H9 (cell line): ENCODE measurements at regions not wholly inside any gene's neighbourhood (a gene's known extent, or its start where the extent isn't known, plus 50 kb on each side); places are given as distances from the start of the nearest gene placed in this dataset.

Experiments used
- DNase-seq: peaks from one replicate; pipeline ENCODE4 v3.0.0-alpha.2; 2017
- H2AFZ ChIP-seq: one replicate; pipeline ENCODE4 v1.6.1; 2013; ENCODE audit warnings: mild to moderate bottlenecking, low read length, control low read depth, moderate library complexity
- H2AK5ac ChIP-seq: 2 replicates; pipeline ENCODE4 v1.6.1; 2013; ENCODE audit warnings: low read length, control low read depth, mixed read lengths; ENCODE audit not compliant: insufficient read length
- H2BK120ac ChIP-seq: one replicate; pipeline ENCODE4 v1.6.1; 2013; ENCODE audit warnings: low read depth, mild to moderate bottlenecking, low read length, control low read depth, inconsistent platforms; ENCODE audit not compliant: poor library complexity, severe bottlenecking
- H2BK12ac ChIP-seq: 2 replicates; pipeline ENCODE4 v1.6.1; 2013; ENCODE audit warnings: low read length, control low read depth, mixed read lengths, low read depth; ENCODE audit not compliant: insufficient read length
- H2BK15ac ChIP-seq: 2 replicates; pipeline ENCODE4 v1.6.1; 2013; ENCODE audit warnings: low read depth, low read length, control low read depth
- H2BK20ac ChIP-seq: one replicate; pipeline ENCODE4 v1.6.1; 2013; ENCODE audit warnings: low read depth, mild to moderate bottlenecking, low read length, control low read depth, inconsistent platforms; ENCODE audit not compliant: poor library complexity, severe bottlenecking
- H2BK5ac ChIP-seq: 2 replicates; pipeline ENCODE4 v1.6.1; 2013; ENCODE audit warnings: low read length, control low read depth, mixed read lengths; ENCODE audit not compliant: insufficient read length
- H3K14ac ChIP-seq: 2 replicates; pipeline ENCODE4 v1.6.1; 2013; ENCODE audit warnings: low read length, control low read depth; ENCODE audit not compliant: insufficient read depth
- H3K18ac ChIP-seq: 2 replicates; pipeline ENCODE4 v1.6.1; 2013; ENCODE audit warnings: low read depth, mild to moderate bottlenecking, mixed read lengths, low read length, control low read depth; ENCODE audit not compliant: insufficient read length
- H3K23ac ChIP-seq: 2 replicates; pipeline ENCODE4 v1.6.1; 2013; ENCODE audit warnings: low read length, control low read depth, mixed read lengths, low read depth; ENCODE audit not compliant: insufficient read length
- H3K23me2 ChIP-seq: 2 replicates; pipeline ENCODE4 v1.6.1; 2013; ENCODE audit warnings: low read depth, mild to moderate bottlenecking, mixed read lengths, low read length, control low read depth; ENCODE audit not compliant: insufficient read length, poor library complexity, severe bottlenecking
- H3K27ac ChIP-seq: 2 replicates; pipeline ENCODE4 v1.5.1; 2013; ENCODE audit warnings: low read length, control low read depth, mixed read lengths, low read depth; ENCODE audit not compliant: insufficient read length
- H3K27me3 ChIP-seq: 2 replicates; pipeline ENCODE4 v1.6.1; 2013; ENCODE audit warnings: low read length, control low read depth, inconsistent platforms; ENCODE audit not compliant: insufficient read depth
- H3K4ac ChIP-seq: 2 replicates; pipeline ENCODE4 v1.6.1; 2013; ENCODE audit warnings: low read depth, mild to moderate bottlenecking, control low read depth, inconsistent platforms, low read length, moderate library complexity
- H3K4me1 ChIP-seq: 2 replicates; pipeline ENCODE4 v1.6.1; 2013; ENCODE audit warnings: low read length, control low read depth, inconsistent platforms; ENCODE audit not compliant: insufficient read depth
- H3K4me2 ChIP-seq: 2 replicates; pipeline ENCODE4 v1.6.1; 2013; ENCODE audit warnings: low read length, control low read depth, mixed read lengths; ENCODE audit not compliant: insufficient read length, insufficient read depth
- H3K56ac ChIP-seq: 2 replicates; pipeline ENCODE4 v1.6.1; 2013; ENCODE audit warnings: low read depth, mild to moderate bottlenecking, mixed read lengths, low read length, control low read depth; ENCODE audit not compliant: insufficient read length
- H3K79me1 ChIP-seq: 2 replicates; pipeline ENCODE4 v1.6.1; 2013; ENCODE audit warnings: low read depth, mild to moderate bottlenecking, moderate library complexity, low read length, control low read depth, inconsistent platforms; ENCODE audit not compliant: insufficient read depth, poor library complexity, severe bottlenecking
- H3K79me2 ChIP-seq: 2 replicates; pipeline ENCODE4 v1.6.1; 2013; ENCODE audit warnings: low read length, control low read depth, inconsistent platforms; ENCODE audit not compliant: insufficient read depth
- H3K9ac ChIP-seq: 2 replicates; pipeline ENCODE4 v1.6.1; 2013; ENCODE audit warnings: low read length, control low read depth, mixed read lengths; ENCODE audit not compliant: insufficient read length; ENCODE audit errors: extremely low read depth
- H3K9me3 ChIP-seq: one replicate; pipeline ENCODE4 v1.6.1; 2013; ENCODE audit warnings: low read depth, low read length, inconsistent platforms; ENCODE audit not compliant: control insufficient read depth
- H3T11ph ChIP-seq: one replicate; pipeline ENCODE4 v1.6.1; 2013; ENCODE audit warnings: mild to moderate bottlenecking, low read length, control low read depth, inconsistent platforms
- H4K20me1 ChIP-seq: one replicate; pipeline ENCODE4 v1.6.1; 2013; ENCODE audit not compliant: control insufficient read depth, insufficient read length, insufficient read depth
- H4K5ac ChIP-seq: 2 replicates; pipeline ENCODE4 v1.6.1; 2013; ENCODE audit warnings: low read depth, mild to moderate bottlenecking, mixed read lengths, low read length, control low read depth; ENCODE audit not compliant: insufficient read length
- H4K8ac ChIP-seq: replicated peaks from 2 replicates; pipeline ENCODE4 v1.6.1; 2013; ENCODE audit warnings: low read length, control low read depth, mixed read lengths, low read depth; ENCODE audit not compliant: insufficient read length
- H4K91ac ChIP-seq: 2 replicates; pipeline ENCODE4 v1.6.1; 2013; ENCODE audit warnings: low read depth, mild to moderate bottlenecking, moderate library complexity, mixed read lengths, low read length, control low read depth; ENCODE audit not compliant: insufficient read length
- H3K27ac Mint-ChIP-seq, 3 experiments: 2 replicates in 2 of 3; 3 replicates in 1 of 3; pipeline ENCODE4 v1.8.0; 2020 to 2021; ENCODE audit warnings: mixed read lengths in 3 of 3, mild to moderate bottlenecking in 1 of 3, moderate library complexity in 1 of 3
- H3K27me3 Mint-ChIP-seq: 2 replicates; pipeline ENCODE4 v1.8.0; 2021; ENCODE audit warnings: low read depth, mild to moderate bottlenecking, moderate library complexity, mixed read lengths
- H3K36me3 Mint-ChIP-seq, 3 experiments: 2 replicates in 2 of 3; 3 replicates in 1 of 3; pipeline ENCODE4 v1.8.0; 2020 to 2021; ENCODE audit warnings: low read depth in 3 of 3, mixed read lengths in 3 of 3; ENCODE audit not compliant: insufficient read depth in 1 of 3
- H3K4me1 Mint-ChIP-seq, 2 experiments: 2 replicates each; pipeline ENCODE4 v1.8.0; 2020; ENCODE audit warnings: mixed read lengths in 2 of 2
- H3K4me3 Mint-ChIP-seq, 2 experiments: 2 replicates in 1 of 2; 3 replicates in 1 of 2; pipeline ENCODE4 v1.8.0; 2020 to 2021; ENCODE audit warnings: mild to moderate bottlenecking in 2 of 2, mixed read lengths in 2 of 2, moderate library complexity in 1 of 2
- H3K9me3 Mint-ChIP-seq, 2 experiments: 2 replicates in 1 of 2; 3 replicates in 1 of 2; pipeline ENCODE4 v1.8.0; 2020; ENCODE audit warnings: mild to moderate bottlenecking in 2 of 2, mixed read lengths in 2 of 2, moderate library complexity in 1 of 2
- WGBS: extraction: QIAGEN DNeasy Blood & Tissue Kit; methylation state at CpG from one replicate; pipeline ENCODE4 v1.1.7; 2013; ENCODE audit warnings: missing lambda C conversion rate, low lambda C conversion rate, mixed read lengths; ENCODE audit not compliant: insufficient read length; ENCODE audit errors: extremely low coverage; 5-methylcytosine and 5-hydroxymethylcytosine counted together
- TF ChIP-seq, protein P1 (sequence below): fragments of 200-600 bp; sonication (generic); conservative IDR thresholded peaks from 3 replicates; pipeline ENCODE4 v1.8.0; 2021; ENCODE audit warnings: antibody characterized with exemption, mild to moderate bottlenecking

DNA sequence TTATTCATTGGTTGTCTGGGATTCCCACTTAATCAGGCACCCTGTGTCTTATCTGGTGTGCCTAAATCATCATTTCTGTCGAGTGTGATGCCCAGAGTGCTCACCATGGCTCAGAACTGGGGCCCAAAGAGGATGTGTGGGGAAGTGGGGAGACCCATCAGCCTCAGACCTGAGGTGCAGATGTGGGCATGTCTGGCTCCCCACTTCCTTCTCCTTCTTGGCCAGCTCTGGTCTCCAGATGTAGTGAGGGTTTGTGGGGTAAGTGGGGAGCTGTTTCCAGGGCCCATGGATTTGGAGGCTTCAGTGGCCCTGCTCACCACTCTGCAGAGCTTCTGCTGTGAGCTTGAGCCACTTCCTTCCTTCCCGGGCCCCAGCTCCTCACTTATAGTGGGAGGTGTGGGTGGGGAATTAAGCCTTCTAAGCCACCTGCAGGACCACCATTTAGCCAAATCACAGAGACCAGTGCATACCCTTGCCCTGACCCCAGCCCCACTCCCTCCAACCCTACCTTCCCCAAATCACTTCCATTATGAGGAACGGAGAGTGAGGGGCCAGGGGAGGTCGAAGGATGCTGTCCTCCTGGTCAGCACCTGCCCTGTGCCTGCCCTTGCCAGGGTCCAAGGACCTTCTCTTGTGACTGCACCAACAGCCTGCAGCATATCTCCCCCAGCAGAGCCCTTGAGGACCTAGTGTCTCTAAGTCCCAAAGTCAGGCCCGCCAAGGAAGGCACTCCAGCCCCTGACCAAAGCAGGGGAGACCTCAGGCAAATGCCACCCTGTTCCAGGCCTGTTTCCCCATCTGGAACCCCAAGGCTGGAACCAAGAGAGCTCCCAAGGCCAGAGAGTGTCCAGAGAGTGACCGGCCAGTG, 278.2 kb upstream of the RTL1 start:
- H2BK5ac ChIP-seq = no peak overlapping the region
- TF ChIP-seq, protein P1, sequence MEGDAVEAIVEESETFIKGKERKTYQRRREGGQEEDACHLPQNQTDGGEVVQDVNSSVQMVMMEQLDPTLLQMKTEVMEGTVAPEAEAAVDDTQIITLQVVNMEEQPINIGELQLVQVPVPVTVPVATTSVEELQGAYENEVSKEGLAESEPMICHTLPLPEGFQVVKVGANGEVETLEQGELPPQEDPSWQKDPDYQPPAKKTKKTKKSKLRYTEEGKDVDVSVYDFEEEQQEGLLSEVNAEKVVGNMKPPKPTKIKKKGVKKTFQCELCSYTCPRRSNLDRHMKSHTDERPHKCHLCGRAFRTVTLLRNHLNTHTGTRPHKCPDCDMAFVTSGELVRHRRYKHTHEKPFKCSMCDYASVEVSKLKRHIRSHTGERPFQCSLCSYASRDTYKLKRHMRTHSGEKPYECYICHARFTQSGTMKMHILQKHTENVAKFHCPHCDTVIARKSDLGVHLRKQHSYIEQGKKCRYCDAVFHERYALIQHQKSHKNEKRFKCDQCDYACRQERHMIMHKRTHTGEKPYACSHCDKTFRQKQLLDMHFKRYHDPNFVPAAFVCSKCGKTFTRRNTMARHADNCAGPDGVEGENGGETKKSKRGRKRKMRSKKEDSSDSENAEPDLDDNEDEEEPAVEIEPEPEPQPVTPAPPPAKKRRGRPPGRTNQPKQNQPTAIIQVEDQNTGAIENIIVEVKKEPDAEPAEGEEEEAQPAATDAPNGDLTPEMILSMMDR = no peak
- no peaks in the 10 kb centered on the region for H3K23me2 ChIP-seq
- no peak overlapping the region for H3K4ac ChIP-seq
- no peaks in the 10 kb centered on the region for H3K27me3 ChIP-seq
- no peak overlapping the region for H3K27ac ChIP-seq
- Mint-ChIP-seq H3K9me3 (peaks cover 9 to 10% of the 10 kb centered on the region in 2 experiments; a peak in 4 of 5 replicates), H3K27me3 (no peaks in the 10 kb centered on the region; the same call in 1 of the 2 replicates), H3K4me1 (peaks cover 3 to 15% of the 10 kb centered on the region in 2 experiments), H3K27ac (no peak overlapping the region), H3K36me3 (peaks cover 0 to 10% (median 0%) of the 10 kb centered on the region in 3 experiments; a peak in 2 of 7 replicates), H3K4me3 (no peak overlapping the region)
- H2AFZ ChIP-seq = no peak overlapping the region
- no peak overlapping the region for H2BK15ac ChIP-seq
- H3K4me1 ChIP-seq = no peaks in the 10 kb centered on the region
- H3K9me3 ChIP-seq = no peaks in the 10 kb centered on the region
- H2BK20ac ChIP-seq = no peak overlapping the region
- H3K9ac ChIP-seq = no peak overlapping the region
- H2BK12ac ChIP-seq = no peak overlapping the region
- no peak overlapping the region for H3K18ac ChIP-seq
- H4K20me1 ChIP-seq = no peaks in the 10 kb centered on the region
- H2BK120ac ChIP-seq = no peak overlapping the region
- H3K79me2 ChIP-seq = no peaks in the 10 kb centered on the region
- no peak overlapping the region for H3K23ac ChIP-seq
- no peak overlapping the region for H3K14ac ChIP-seq
- H3K56ac ChIP-seq = no peak overlapping the region
- H3K79me1 ChIP-seq = no peaks in the 10 kb centered on the region
- no peak overlapping the region for H3K4me2 ChIP-seq
- no peak overlapping the region for H4K91ac ChIP-seq
- H2AK5ac ChIP-seq = no peak overlapping the region
- H4K8ac ChIP-seq = no peak overlapping the region
- no CpG with 5 or more reads among the region's 6 CpGs for WGBS
- no peak for DNase-seq
- no peak overlapping the region for H3T11ph ChIP-seq
- H4K5ac ChIP-seq = no peak overlapping the region
